Kidney tubule cell (primary cell): ENCODE measurements at regions not wholly inside any gene's neighbourhood (a gene's known extent, or its start where the extent isn't known, plus 50 kb on each side); places are given as distances from the start of the nearest gene placed in this dataset.

Experiments
- DNase-seq: peaks from one replicate; pipeline ENCODE4 v3.0.0-alpha.2; 2018; ENCODE audit warnings: low spot score

DNA sequence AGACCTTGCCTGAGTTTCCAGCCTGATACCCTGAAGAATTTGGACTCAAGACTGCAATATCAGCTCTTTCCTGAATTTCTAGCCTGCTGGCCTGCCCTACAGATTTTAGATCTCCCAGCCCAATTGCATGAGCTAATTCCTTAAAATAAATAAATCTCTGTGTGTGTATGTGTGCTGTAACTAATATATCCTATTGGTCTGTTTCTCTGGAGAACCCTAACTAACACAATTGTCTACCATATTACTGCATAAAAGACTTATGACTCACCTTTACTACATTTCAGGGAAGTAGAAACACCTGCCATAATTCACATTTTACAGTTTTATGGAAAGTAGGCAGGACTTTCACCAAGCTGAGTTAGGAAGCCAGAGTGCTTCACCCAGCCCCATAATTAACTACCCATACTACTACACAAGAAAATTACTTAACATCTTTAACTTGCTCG lies 90.7 kb upstream of the BEND6 start:
- peak; percentile 64 for DNase-seq

DNA sequence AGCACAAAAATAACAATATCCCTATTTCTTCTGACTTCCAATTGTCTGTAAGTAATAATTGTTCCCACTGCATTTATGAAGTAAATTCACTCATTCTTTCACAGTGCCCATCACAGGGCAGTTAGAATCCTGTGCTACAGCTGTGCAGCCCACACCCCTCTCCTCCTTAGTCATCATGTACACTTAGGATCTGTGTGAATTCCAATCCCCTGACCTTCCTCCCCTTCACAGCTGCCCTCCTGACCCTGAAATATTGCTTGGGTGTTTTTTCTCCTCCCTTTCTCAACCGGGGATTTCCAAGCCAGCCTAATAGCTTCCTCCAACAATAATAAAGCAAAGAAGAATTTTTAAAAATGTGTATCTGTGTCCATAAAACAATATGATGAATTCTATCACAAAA lies 91.5 kb upstream of the BEND6 start:
- DNase-seq, result peak; percentile 89

DNA sequence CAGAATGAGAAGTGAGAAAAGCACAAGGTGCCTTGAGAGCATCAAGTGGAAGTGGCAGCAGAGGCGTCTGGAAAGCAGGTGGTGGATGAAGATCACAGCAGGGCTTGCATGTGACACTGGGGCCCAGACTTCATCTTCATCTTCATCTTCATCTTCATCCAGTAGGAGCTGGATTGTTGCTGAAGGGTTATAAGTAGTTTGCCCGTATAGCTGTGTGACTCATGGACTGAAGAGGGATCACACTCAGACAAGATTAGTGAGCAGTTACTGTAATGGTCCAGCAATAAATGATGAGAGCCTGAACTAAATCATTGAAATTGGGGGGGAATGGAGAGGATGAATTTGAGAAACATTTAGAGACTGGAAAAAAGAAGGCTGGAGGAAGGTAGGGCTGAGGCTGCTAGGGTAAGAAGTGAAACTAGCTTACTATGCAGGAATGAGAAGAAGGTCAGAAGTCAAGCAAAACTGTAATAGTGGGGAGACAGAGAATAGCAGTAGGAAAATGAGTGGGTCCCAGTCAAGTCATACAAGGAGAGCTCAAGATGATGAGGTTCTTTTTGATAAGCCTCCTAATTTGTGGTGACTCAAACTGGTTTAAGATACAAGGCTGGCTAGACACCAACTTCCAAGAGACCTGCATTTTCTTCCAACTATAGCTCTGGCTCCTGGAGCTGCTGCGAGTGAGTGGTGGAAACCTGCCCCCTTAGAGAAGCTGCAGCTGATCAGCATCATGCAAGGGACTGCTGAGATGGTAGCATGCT lies 92.3 kb upstream of the BEND6 start:
- peak; percentile 31 for DNase-seq

DNA sequence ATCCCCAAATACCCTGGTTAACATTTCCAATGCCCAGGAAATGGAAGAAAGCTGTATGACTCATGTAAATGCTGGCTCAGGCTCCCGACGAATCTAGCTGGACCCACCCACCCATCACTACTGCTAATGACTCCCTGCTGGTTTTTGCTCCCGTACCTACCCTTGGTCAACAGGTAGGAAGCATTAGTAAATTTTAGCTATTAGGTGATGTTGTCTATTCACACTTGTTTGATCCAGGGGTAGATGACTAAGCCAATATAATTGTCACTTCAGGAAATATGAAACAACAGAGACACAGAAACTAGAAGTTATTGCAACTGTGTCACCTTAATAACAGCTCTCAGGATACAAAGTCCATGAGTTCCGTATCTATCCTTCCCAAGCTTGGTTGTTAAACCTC lies 94.4 kb upstream of the BEND6 start:
- peak; percentile 56 for DNase-seq

DNA sequence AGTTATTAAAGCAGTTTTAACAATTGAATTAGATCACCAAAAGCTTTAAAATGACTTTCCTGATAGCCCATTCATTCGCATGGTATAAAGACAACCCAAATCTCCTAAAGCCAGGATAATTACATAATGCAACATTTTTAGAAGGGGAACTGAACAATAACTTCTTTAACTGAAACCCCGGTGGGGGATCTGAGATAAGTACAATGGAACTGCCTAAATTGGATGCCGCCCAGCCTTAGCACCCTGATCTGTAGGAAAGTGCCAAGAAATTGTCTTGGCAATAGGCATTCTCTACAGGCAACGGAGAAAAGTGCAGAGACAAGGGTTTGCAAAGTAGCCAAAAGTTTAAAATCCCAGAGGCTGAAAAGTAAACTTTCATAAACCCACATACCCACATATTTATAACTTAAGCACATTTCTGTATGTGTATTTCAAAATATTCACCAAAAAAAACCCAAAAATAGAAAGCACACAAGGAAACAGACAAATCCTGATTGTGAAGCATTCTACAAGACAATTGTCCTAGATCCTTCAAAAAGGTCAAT lies 98.8 kb upstream of the BEND6 start:
- DNase-seq, result no peak

DNA sequence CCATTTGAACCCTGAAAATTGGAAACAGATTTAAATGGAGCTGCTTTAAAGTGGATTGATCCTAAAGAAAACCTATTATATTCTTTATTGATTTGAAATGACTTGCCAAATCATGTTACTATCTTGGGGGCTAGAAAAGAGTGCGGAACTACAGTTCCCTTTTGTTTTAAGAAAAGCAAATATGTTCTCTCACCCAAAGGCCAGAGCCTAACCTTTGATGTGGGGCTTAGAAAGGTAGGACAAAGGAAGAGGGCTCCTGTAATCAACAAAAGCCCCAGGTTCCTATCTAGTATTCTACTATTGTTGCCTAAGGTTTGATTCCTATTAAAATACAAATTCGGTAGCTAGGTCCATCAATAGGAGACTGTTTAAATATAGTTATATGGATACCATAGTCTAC lies 100.8 kb upstream of the BEND6 start:
- DNase-seq, result no peak

DNA sequence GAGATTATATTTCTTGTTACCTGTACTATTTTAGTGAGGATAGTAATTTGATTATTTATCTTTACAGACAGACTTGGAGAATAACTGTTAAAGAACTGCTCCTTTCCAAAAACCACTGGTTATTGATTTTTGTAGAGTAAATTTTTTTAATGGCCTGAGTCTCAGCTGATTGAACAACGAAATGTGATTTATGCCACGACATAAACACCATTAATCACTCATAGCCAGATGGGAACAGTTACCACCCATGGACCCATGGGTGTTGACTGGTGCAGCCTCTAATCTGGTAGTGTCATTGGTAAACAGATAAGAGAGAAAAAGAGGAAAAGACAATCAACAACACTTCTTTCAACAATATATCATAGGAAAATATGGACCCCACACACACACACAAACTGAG lies 101.4 kb upstream of the BEND6 start:
- no peak for DNase-seq

DNA sequence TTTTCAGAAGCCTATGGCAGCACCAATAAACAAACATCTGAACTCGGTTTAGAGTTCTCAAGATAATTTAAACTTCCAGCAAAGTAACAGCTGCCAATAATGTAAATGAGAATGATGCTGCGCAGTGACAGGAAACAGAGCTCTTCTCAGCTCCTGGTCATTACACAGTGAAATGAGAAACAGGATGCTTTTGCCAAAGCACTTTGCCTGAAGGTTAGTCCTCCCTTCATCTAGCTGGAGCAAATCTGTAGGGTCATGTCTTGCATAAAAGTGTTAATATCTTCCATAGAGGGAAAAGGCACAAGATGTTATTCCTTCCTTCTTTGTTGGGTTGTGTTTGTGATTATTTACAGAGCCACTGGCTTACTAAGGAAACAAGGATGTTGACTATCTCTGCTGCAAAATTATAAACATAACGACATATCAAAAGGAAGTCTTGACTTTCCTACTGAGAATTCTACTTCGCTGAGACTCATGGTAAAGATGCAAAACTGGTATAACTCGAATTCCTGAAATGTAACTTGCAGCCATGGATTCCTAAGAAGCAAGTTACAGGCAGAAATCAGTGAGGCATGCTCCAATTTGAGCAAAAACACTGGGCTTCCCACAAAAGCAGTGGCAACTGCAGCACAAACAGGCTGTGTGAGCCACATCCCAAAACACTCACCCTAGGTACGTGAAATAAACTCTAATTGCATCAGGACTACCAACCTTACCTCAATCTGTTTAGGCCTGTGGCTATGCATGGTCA lies 102.5 kb upstream of the BEND6 start:
- DNase-seq, result peak; percentile 51

DNA sequence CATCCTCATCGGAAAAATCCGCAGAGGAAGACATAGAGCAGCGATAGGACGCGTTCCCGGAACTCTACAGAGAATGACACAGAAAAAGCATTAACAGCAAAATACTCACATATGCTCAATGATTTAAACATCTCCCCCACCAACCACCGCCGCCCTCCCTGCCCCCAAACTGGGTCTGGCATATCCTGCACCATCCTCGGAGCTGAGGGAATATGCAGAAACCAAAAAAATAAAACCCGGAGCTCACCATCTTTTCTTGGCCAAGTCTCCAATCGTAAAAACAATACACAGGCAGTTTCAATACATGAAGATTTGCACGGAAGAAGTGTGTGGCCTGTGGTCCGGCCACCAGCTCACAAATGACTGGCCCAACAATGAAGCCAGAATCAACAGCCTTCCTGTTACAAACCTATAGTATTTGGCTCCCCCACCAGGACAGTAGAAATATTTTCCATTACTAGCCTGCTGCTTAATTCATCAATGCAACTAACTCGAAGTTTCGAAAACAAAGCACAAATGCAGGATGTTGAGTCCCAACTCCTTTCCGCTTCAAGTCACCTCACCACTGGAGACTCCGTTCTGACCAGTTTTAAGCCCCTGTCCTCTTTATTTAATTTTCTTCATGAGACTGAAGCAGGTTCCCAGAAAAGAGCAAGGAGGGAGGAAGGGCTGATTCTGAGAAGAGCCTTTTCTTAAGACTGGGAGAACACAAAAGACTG lies 103.2 kb upstream of the BEND6 start:
- peak; percentile 88 for DNase-seq

DNA sequence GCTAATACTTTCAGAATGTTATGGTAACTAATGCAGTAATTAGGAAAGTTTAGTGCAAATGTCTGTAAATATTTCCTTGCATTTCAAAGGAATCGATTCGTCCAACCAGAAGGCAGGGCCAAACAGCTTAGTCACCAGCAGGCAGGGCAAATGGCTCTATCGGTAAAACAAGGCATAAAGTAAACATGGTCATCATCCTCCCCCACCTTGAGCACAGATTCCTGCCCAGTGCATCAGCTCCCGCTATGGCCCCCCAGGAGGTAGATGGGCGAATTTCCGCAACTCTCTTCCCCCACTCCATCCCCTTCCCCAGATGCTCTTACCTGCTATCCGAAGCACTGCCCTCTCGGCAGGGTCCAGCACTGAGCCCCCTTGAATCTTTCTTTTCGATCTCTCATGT lies 103.8 kb upstream of the BEND6 start:
- DNase-seq, result peak; percentile 77

DNA sequence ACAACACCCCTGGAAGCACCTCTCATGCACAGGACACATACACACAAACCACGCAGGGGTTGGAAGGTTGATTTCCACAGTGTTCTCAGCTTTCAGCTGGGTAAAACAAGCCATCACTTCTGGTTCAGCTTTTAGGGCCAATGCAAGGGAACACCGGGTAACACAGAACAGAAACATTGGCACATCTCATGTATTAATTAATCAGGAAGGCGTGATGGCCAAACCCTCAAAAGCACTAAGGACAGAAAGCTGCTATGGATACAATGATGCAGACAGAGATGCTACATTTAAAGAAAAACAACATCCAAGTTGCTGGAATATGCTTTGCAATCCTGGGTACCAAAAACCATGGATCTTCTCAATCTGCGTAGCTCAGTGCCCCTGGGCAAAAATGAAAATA lies 104.3 kb upstream of the BEND6 start:
- DNase-seq, result no peak

DNA sequence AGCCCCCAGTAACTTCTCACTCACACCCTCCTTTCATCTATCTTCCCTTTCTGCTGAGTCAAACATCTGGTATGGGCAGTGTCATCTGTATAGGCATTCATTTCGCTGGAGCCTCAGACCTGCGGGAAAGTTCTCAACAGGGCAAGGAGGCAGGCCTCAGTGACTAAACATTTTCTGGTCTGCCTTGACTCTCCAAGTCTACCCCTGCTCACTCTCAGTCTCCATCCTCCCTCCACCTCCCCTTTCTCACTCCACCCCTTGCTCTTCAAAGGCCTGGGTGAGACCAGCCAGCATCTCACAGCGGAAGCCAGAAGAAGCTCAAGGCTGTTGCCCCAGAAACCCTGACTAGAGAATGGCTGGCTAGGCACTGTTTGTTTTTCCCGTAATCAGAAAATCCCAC lies 105.0 kb upstream of the BEND6 start:
- peak; percentile 66 for DNase-seq

DNA sequence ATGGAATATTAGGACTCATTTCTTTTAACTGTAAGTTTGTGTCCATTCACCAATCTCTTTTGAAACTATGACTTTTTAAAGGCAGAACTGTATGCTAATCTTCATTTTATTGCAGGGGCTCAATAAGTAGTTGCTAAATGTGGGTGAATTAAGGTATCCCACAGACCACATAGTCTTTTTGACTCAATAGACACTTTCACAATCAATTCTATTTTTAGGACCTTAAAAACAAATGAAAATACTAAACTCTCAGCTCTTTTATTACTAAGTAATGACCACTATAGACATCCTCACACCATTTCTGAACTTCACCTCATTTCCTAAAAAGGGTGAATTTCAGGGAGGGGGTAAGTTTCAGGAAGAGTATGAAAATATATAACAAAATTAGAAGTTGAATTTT lies 106.8 kb upstream of the BEND6 start:
- DNase-seq, result no peak

DNA sequence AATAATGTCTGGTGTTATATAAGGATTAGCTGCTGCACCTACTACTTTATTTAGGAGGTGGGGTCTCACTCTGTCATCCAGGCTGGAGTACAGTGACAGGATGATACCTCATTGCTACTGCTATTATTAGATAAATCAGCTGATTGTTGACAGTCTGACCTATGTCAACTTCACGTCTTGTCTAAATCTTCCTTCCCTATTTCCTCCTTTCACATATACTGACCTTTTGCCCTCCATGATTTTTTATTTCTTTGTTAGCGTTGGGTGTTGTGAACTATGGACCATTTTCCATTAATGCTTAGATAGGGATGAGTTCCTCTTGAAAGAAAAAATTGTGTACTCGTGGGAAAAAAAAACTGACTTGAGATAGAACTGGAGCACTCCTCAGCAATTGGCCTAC lies 109.9 kb upstream of the BEND6 start:
- no peak for DNase-seq

DNA sequence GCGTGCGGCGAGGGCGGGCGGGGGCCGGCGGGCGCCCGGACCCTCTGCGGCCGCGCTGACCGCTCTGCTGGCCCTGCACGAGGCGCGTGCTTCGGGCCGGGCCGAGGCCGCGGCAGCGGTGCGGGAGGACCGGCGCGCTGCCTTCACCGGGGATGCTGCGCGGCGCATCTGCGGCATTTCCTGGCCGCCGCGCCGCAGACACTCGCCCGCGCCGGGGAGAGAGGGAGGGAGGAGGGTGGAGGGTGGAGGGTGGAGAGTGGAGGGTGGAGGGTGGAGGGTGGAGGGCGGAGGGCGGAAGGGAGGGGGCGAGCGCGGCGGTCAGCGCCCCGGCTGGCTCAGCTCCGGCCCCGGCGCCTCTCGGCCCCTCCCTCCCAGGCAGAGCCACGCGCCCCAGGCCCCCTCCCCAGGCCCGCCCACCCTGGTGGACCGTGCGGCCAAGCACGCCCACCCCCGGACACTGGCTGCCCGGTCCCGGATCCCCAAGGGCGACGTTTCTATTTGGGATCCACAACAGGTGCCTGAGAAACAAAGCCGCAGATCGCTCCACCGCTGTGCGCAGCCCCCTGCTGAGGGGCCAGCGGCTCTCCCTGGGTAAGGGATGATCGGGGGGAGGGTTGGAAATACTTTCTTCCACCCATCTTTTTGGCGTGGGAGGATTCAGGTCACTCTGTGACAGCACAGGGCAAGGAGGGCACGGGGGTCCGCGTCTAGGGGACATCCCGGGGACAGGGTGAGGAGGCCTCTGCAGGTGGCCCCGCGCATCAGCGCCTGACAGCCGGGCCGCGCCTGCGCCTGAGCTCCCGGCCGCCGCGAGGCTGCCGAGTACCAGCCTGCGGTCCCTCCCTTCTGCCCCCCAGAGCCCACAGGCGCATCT lies 111.2 kb upstream of the BEND6 start:
- DNase-seq, result peak; percentile 91

DNA sequence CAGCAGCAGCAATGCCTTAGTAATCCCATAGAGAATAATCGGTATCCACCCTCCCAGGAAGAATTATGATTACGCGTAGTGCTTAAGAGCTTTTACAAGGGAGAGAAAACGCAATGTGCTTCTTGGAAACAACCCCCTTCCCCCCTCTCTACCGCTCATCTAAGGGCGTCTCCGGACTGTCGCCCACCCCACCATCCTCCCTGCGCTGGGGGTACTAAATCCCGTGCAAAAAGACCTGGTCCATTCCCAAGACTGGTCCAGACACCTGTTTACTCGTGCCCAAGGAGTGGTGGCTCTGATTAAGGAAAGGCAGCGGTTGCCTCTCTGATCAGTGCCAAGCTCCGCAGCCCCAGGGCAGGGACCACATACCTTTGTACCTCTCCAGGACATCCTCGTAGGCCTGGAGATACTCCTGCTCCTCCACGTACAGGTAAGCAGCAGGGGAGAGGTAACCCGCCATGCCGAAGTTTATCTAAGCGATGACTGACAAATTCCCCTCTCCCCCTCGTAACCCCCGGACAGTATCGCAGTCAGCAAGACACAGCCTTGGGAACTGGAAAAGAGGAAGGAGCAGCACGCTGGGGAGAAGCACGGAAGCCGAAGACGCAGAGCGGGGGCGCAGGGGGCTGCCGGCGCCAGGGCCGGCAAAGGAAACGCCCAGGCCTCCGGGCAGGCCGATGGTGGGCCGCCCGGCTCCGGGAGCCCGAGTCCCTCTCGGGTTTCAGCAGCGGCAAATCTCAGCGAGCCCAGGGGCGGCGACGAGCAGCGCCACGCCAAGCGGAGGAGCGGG lies 112.0 kb upstream of the BEND6 start:
- peak; percentile 58 for DNase-seq

DNA sequence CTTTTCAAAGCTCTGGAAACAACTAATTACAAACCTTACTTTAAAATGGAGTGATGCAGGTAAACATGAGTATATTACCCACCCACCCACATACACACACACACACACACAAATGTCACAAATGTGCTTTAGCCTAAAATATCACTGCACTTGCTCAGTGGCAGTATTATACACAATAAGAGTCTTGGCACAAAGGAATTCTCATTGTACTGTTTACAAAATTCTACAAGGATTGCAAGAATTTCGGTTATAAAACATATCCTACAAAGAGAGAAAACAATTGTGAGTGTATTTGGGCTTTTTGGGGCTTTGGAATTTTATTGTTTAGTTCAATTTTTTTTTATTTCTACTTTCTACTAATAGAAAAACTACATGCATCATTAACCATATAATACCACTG lies 113.2 kb upstream of the BEND6 start:
- no peak for DNase-seq

DNA sequence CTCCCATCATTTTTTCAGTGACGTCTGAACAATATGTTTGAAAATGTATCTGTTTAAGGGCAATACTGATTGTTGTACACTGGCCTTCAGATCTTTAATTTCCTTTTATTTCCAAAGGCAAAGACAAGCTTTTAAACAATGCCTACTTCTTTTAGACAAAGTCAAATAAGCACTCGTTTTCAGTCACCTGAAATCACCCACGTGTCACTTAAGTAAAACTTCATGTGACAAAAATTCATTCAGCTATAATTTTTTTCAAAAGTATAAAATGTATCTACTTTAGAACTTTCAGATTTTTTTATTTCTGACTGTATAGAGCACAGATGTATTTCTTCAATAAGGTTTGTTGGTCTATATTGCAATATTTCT lies 113.5 kb upstream of the BEND6 start:
- no peak for DNase-seq

DNA sequence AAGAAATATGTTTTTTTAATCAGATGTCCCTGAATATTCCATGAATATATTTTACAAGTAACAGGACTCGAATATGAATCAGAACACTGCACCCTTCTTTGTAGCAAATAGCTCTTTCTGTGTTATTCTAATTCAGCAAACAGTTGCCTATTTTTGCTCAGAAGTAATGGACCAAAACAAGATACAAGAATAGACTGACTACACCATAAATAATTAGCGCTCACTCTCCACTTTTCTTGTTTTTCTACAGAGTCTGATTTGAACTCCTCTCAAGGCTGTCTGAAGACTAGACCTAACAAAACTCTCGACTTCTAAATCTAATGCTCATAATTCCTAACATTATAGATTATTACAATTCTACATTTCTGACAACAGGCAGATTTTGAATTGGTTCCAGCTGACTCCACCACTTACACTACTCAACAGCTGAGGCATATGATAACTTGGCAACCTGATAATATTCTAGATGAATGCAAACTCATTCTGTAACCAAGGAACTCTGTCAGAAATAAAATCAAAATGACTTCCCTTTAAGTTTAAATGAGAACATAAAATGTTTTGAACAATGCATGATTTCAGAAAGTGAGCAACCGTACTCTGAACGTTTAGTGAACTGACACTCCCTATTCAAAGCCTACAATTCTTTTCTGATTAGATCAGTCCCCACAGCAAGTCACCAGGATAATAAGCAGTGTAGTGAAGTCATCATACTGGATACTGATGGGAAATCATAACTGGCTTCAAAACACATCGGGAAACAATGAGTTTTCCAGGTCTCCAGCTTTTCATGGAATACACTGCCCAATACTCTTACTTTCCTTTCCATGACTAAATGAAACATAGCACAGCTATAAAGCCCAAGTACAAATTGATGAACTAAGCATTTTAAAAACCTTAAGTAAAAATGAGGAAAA lies 114.2 kb upstream of the BEND6 start:
- peak; percentile 86 for DNase-seq
